G401.6 (cell line): ENCODE measurements at regions not wholly inside any gene's neighbourhood (a gene's known extent, or its start where the extent isn't known, plus 50 kb on each side); places are given as distances from the start of the nearest gene placed in this dataset.
A peak's percentile ranks its signal among the peaks of the same experiment; 100 is the strongest.

ENCODE experiments used
- FAIRE-seq: peaks from 2 replicates; lab custom pipeline; 2012; peaks lifted over from hg19 to GRCh38; lab: Jason Lieb, UNC

- FAIRE-seq, result peak; percentile 99
Measured at GRCh38 chrX:45771114-45771513, 570.4 kb upstream of the DIPK2B start.

- peak; percentile 98 for FAIRE-seq
Measured at GRCh38 chrX:45769761-45770582, 569.3 kb upstream of the DIPK2B start.

- FAIRE-seq, result peak; percentile 97
Measured at GRCh38 chrX:45768666-45769236, 568.1 kb upstream of the DIPK2B start.

GRCh38 chrX:45766981-45767501 lies 566.4 kb upstream of the DIPK2B start:
- peak; percentile 33 for FAIRE-seq

GRCh38 chrX:45765767-45766166 lies 565.1 kb upstream of the DIPK2B start:
- no peak for FAIRE-seq

- no peak for FAIRE-seq
Measured at GRCh38 chrX:45765281-45765680, 564.6 kb upstream of the DIPK2B start.

- FAIRE-seq, result no peak
Measured at GRCh38 chrX:45762699-45763647, 562.3 kb upstream of the DIPK2B start.

- no peak for FAIRE-seq
Measured at GRCh38 chrX:45761920-45762319, 561.2 kb upstream of the DIPK2B start.

- FAIRE-seq, result no peak
Measured at GRCh38 chrX:45760187-45760742, 559.6 kb upstream of the DIPK2B start.

GRCh38 chrX:45758738-45759397 lies 558.2 kb upstream of the DIPK2B start:
- no peak for FAIRE-seq

- no peak for FAIRE-seq
Measured at GRCh38 chrX:45758319-45758718, 557.6 kb upstream of the DIPK2B start.

- FAIRE-seq, result no peak
Measured at GRCh38 chrX:45757272-45757671, 556.6 kb upstream of the DIPK2B start.

- FAIRE-seq, result no peak
Measured at GRCh38 chrX:45756557-45756956, 555.9 kb upstream of the DIPK2B start.

- FAIRE-seq, result no peak
Measured at GRCh38 chrX:45755703-45756102, 555.0 kb upstream of the DIPK2B start.

- FAIRE-seq, result no peak
Measured at GRCh38 chrX:45751156-45751555, 550.5 kb upstream of the DIPK2B start.

GRCh38 chrX:45750639-45751038 lies 550.0 kb upstream of the DIPK2B start:
- no peak for FAIRE-seq

- FAIRE-seq, result peak; percentile 76
Measured at GRCh38 chrX:45749375-45749774, 548.7 kb upstream of the DIPK2B start.

- FAIRE-seq, result no peak
Measured at GRCh38 chrX:45748369-45748774, 547.7 kb upstream of the DIPK2B start.

GRCh38 chrX:45747905-45748304 lies 547.2 kb upstream of the DIPK2B start:
- FAIRE-seq, result no peak

- no peak for FAIRE-seq
Measured at GRCh38 chrX:45745479-45745878, 544.8 kb upstream of the DIPK2B start.

GRCh38 chrX:45743906-45744625 lies 543.4 kb upstream of the DIPK2B start:
- FAIRE-seq, result no peak
